HG02623 (cell line): ENCODE measurements at regions not wholly inside any gene's neighbourhood (a gene's known extent, or its start where the extent isn't known, plus 50 kb on each side); places are given as distances from the start of the nearest gene placed in this dataset.
"Not testable (repeated sequence)": the region's sequence is repeated elsewhere in the genome, so short reads cannot be mapped to it uniquely, and the experiment has no call there.

Source experiments
- ATAC-seq: cut with Tn5 transposase; IDR thresholded peaks from one replicate; pipeline ENCODE4 v1.9.1; 2021; ENCODE audit warnings: moderate library complexity; ENCODE audit not compliant: unreplicated experiment

- ATAC-seq = no peak
Observed at GRCh38 chr16:59510008-59510424, 775.9 kb upstream of the GOT2 start.

- ATAC-seq = no peak
Observed at GRCh38 chr16:59500601-59501000, 766.5 kb upstream of the GOT2 start.

- no peak for ATAC-seq
Observed at GRCh38 chr16:59487067-59487466, 753.0 kb upstream of the GOT2 start.

GRCh38 chr16:59484833-59485516 is 750.9 kb upstream of the GOT2 start:
- ATAC-seq = no peak

GRCh38 chr16:59478838-59479237 is 744.7 kb upstream of the GOT2 start:
- ATAC-seq = no peak

GRCh38 chr16:59470556-59470955 is 736.4 kb upstream of the GOT2 start:
- no peak for ATAC-seq

- no peak for ATAC-seq
Observed at GRCh38 chr16:59469266-59469665, 735.1 kb upstream of the GOT2 start.

- ATAC-seq = no peak
Observed at GRCh38 chr16:59463776-59464175, 729.7 kb upstream of the GOT2 start.

- ATAC-seq = no peak
Observed at GRCh38 chr16:59459806-59460205, 725.7 kb upstream of the GOT2 start.

- no peak for ATAC-seq
Observed at GRCh38 chr16:59455497-59455896, 721.4 kb upstream of the GOT2 start.

- not testable (repeated sequence) for ATAC-seq
Observed at GRCh38 chr16:59450513-59450912, 716.4 kb upstream of the GOT2 start.

- no peak for ATAC-seq
Observed at GRCh38 chr16:59440502-59440901, 706.4 kb upstream of the GOT2 start.

GRCh38 chr16:59432896-59433295 is 698.8 kb upstream of the GOT2 start:
- ATAC-seq = no peak

- no peak for ATAC-seq
Observed at GRCh38 chr16:59432276-59432675, 698.2 kb upstream of the GOT2 start.

GRCh38 chr16:59424714-59425273 is 690.7 kb upstream of the GOT2 start:
- ATAC-seq = no peak

- ATAC-seq = no peak
Observed at GRCh38 chr16:59411961-59412841, 678.1 kb upstream of the GOT2 start.

- ATAC-seq = no peak
Observed at GRCh38 chr16:59410451-59410850, 676.3 kb upstream of the GOT2 start.

GRCh38 chr16:59405802-59406201 is 671.7 kb upstream of the GOT2 start:
- ATAC-seq = no peak

- ATAC-seq = no peak
Observed at GRCh38 chr16:59404509-59404908, 670.4 kb upstream of the GOT2 start.

GRCh38 chr16:59400830-59401229 is 666.7 kb upstream of the GOT2 start:
- ATAC-seq = no peak

GRCh38 chr16:59397638-59398037 is 663.5 kb upstream of the GOT2 start:
- no peak for ATAC-seq

GRCh38 chr16:59394526-59394925 is 660.4 kb upstream of the GOT2 start:
- ATAC-seq = no peak
